PC-9 (cell line): ENCODE measurements at regions not wholly inside any gene's neighbourhood (a gene's known extent, or its start where the extent isn't known, plus 50 kb on each side); places are given as distances from the start of the nearest gene placed in this dataset.

Experiments
- EZH2 ChIP-seq: fragments of 200-600 bp; sonication (generic); IDR thresholded peaks from 2 replicates; pipeline ENCODE4 v1.8.0; 2017; ENCODE audit warnings: antibody characterized with exemption, low read depth
- TF ChIP-seq, protein P1 (sequence below): fragments of 200-600 bp; sonication (generic); conservative IDR thresholded peaks from 2 replicates; pipeline ENCODE4 v1.6.1; 2017; ENCODE audit warnings: mixed run types, antibody characterized with exemption, mild to moderate bottlenecking, moderate library complexity

DNA sequence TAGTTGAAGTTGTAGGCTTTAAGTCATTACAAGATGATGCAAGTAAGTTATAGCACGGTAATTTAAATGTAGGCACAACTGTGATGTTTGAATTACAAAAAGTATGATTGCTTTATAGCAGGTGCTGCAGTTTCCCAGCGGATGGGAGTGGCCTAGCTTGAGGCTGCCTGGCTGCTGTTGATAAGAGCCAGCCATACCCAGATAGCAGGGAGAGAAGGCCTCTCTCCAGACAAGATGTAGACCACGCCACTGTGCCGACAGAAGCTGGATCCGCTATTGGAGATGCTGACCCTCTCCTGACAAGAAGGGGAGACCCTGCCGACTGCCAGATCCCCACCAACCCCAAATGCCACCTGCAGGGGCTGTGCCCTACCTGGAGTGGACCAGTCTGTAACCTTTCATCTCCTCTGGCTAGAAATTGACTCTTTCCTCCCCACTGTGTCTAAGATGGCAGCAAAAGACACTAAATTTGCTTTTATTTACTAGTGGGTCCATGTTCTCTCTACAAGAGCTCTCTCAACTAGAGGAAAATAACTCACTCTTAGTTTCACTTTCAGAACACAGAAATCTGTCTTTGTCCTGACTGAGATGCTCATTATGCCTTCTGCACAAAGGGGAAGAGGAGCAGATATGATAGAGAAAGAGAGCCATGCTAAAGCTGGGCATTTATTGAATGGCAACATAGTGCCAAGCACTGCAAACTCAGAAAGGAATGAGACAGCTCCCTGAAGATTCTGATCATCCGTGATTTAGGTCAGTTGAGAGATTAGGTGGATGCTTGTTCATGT lies 127.9 kb downstream of the URB2 start:
- TF ChIP-seq, protein P1, sequence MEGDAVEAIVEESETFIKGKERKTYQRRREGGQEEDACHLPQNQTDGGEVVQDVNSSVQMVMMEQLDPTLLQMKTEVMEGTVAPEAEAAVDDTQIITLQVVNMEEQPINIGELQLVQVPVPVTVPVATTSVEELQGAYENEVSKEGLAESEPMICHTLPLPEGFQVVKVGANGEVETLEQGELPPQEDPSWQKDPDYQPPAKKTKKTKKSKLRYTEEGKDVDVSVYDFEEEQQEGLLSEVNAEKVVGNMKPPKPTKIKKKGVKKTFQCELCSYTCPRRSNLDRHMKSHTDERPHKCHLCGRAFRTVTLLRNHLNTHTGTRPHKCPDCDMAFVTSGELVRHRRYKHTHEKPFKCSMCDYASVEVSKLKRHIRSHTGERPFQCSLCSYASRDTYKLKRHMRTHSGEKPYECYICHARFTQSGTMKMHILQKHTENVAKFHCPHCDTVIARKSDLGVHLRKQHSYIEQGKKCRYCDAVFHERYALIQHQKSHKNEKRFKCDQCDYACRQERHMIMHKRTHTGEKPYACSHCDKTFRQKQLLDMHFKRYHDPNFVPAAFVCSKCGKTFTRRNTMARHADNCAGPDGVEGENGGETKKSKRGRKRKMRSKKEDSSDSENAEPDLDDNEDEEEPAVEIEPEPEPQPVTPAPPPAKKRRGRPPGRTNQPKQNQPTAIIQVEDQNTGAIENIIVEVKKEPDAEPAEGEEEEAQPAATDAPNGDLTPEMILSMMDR: no peak
- TF ChIP-seq EZH2: no peak
